Mesothelial cell of epicardium (in vitro differentiated cells): ENCODE measurements at regions not wholly inside any gene's neighbourhood (a gene's known extent, or its start where the extent isn't known, plus 50 kb on each side); places are given as distances from the start of the nearest gene placed in this dataset.

Source experiments
- DNase-seq, 2 experiments: peaks; one replicate each; pipeline ENCODE4 v3.0.0; 2021; ENCODE audit warnings: low spot score in 2 of 2; ENCODE audit not compliant: unreplicated experiment in 2 of 2
- H3K27ac Mint-ChIP-seq: 2 replicates; pipeline ENCODE4 v1.8.0; 2021; ENCODE audit warnings: mixed read lengths
- H3K27me3 Mint-ChIP-seq: 2 replicates; pipeline ENCODE4 v1.8.0; 2021; ENCODE audit warnings: low read depth, mixed read lengths
- H3K36me3 Mint-ChIP-seq: 2 replicates; pipeline ENCODE4 v1.8.0; 2021; ENCODE audit warnings: mixed read lengths
- H3K4me1 Mint-ChIP-seq: 2 replicates; pipeline ENCODE4 v1.8.0; 2021; ENCODE audit warnings: mixed read lengths
- H3K4me3 Mint-ChIP-seq: 2 replicates; pipeline ENCODE4 v1.8.0; 2021; ENCODE audit warnings: mild to moderate bottlenecking, moderate library complexity, mixed read lengths
- H3K9me3 Mint-ChIP-seq: 2 replicates; pipeline ENCODE4 v1.8.0; 2021; ENCODE audit warnings: mixed read lengths
- TF ChIP-seq, protein P1 (sequence below): fragments of 200-600 bp; sonication (generic); IDR thresholded peaks from one replicate; pipeline ENCODE4 v1.5.0; 2021; ENCODE audit warnings: antibody characterized with exemption; ENCODE audit not compliant: unreplicated experiment

- Mint-ChIP-seq H3K36me3 (peaks cover 5% of the 10 kb centered on the region), H3K4me1 (peaks cover 41% of the 10 kb centered on the region), H3K9me3 (peaks cover 6% of the 10 kb centered on the region), H3K27me3 (no peaks in the 10 kb centered on the region), H3K4me3 (no peak overlapping the region), H3K27ac (peak overlapping the region; percentile 92)
- TF ChIP-seq, protein P1, sequence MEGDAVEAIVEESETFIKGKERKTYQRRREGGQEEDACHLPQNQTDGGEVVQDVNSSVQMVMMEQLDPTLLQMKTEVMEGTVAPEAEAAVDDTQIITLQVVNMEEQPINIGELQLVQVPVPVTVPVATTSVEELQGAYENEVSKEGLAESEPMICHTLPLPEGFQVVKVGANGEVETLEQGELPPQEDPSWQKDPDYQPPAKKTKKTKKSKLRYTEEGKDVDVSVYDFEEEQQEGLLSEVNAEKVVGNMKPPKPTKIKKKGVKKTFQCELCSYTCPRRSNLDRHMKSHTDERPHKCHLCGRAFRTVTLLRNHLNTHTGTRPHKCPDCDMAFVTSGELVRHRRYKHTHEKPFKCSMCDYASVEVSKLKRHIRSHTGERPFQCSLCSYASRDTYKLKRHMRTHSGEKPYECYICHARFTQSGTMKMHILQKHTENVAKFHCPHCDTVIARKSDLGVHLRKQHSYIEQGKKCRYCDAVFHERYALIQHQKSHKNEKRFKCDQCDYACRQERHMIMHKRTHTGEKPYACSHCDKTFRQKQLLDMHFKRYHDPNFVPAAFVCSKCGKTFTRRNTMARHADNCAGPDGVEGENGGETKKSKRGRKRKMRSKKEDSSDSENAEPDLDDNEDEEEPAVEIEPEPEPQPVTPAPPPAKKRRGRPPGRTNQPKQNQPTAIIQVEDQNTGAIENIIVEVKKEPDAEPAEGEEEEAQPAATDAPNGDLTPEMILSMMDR = no peak
- DNase-seq = no peak
Measured at GRCh38 chr5:174806729-174807128, 82.3 kb downstream of the MSX2 start.

DNA sequence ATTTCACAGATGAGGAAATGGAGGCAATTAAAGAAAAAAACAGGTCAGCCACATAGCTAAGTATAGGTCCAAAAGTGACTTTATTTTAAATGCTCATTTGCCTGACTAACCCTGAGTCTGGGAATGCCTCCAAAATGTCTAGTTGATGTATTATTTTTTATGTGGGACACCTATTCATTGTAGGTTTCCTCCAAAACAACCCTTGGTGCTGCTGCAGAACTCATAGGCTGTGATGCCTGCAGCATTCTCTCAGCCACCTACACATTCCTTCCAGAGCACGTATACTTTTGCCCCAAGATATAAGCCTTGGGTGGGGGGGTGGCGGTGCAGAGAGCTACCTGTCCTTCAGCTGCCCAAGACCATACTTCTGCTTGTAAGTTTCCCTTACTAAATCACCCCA lies 77.4 kb downstream of the MSX2 start:
- Mint-ChIP-seq H3K27me3 (no peaks in the 10 kb centered on the region), H3K4me1 (peaks cover 39% of the 10 kb centered on the region), H3K4me3 (no peak overlapping the region), H3K9me3 (peaks cover 6% of the 10 kb centered on the region), H3K27ac (peak overlapping the region; percentile 71), H3K36me3 (peaks cover 5% of the 10 kb centered on the region)
- TF ChIP-seq, protein P1 = no peak
- no peak for DNase-seq

GRCh38 chr5:174800435-174800834 lies 76.1 kb downstream of the MSX2 start:
- Mint-ChIP-seq H3K36me3 (peaks cover 5% of the 10 kb centered on the region), H3K4me3 (no peak overlapping the region), H3K27me3 (no peaks in the 10 kb centered on the region), H3K4me1 (peaks cover 39% of the 10 kb centered on the region), H3K27ac (no peak overlapping the region), H3K9me3 (peaks cover 6% of the 10 kb centered on the region)
- TF ChIP-seq, protein P1 = no peak
- DNase-seq = no peak

DNA sequence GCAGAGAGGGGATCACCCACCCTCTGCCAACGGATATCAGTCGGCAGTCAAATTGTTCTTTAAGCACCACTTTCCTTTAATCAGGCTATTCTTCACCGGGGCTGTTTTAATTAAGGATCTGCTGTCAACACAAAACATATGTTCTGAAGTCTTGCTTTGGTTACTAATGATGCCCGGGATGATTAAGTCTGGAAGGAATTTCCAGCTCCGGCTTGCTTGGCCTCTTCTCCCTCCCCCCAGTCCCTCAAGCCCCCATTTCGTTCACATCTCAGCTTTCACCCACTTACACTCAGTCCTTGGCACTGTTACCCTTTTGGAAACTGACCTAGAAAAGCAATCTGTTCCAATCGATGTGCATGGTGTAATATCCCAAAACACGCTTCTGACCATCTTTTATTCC lies 74.7 kb downstream of the MSX2 start:
- TF ChIP-seq, protein P1 = no peak
- H3K27me3 Mint-ChIP-seq = no peaks in the 10 kb centered on the region
- no peaks in the 10 kb centered on the region for H3K36me3 Mint-ChIP-seq
- H3K27ac Mint-ChIP-seq = peak overlapping the region; percentile 66
- H3K4me3 Mint-ChIP-seq = no peak overlapping the region
- peaks cover 42% of the 10 kb centered on the region for H3K4me1 Mint-ChIP-seq
- DNase-seq = no peak
- H3K9me3 Mint-ChIP-seq = no peaks in the 10 kb centered on the region

- H3K4me3 Mint-ChIP-seq = no peak overlapping the region
- no peak for DNase-seq
- TF ChIP-seq, protein P1 = no peak
- H3K4me1 Mint-ChIP-seq = peaks cover 47% of the 10 kb centered on the region
- no peaks in the 10 kb centered on the region for H3K9me3 Mint-ChIP-seq
- no peaks in the 10 kb centered on the region for H3K36me3 Mint-ChIP-seq
- peak overlapping the region; percentile 66 for H3K27ac Mint-ChIP-seq
- no peaks in the 10 kb centered on the region for H3K27me3 Mint-ChIP-seq
Measured at GRCh38 chr5:174798551-174798951, 74.2 kb downstream of the MSX2 start.

DNA sequence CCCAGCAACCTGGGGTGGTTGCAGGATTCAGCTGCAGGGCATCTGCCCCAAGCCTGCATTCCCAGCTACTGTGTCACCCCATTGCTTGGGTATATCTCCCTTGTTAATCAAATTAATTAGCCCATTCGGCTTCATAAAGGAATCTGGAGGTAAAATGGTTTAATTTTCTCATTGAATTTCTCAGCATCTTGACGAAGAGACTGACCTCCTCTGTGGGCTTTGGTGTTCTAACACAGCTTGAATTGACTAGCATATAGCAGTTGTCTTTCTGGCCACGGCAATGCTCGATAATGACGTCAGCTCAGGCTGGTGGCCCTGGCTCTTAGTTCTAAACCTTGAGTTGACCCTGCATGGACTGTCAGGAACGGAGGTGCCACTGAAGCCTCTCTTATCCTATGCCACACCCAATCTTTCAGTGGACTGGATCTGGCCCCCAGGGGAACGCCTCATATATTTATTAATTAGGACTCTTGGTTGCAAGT lies 72.4 kb downstream of the MSX2 start:
- H3K36me3 Mint-ChIP-seq = no peaks in the 10 kb centered on the region
- TF ChIP-seq, protein P1 = no peak
- no peaks in the 10 kb centered on the region for H3K27me3 Mint-ChIP-seq
- DNase-seq = no peak
- no peaks in the 10 kb centered on the region for H3K9me3 Mint-ChIP-seq
- H3K4me3 Mint-ChIP-seq = no peak overlapping the region
- H3K4me1 Mint-ChIP-seq = peaks cover 50% of the 10 kb centered on the region
- no peak overlapping the region for H3K27ac Mint-ChIP-seq
